ENCODE measurements at regions not wholly inside any gene's neighbourhood (a gene's known extent, or its start where the extent isn't known, plus 50 kb on each side); places are given as distances from the start of the nearest gene placed in this dataset.

DNA sequence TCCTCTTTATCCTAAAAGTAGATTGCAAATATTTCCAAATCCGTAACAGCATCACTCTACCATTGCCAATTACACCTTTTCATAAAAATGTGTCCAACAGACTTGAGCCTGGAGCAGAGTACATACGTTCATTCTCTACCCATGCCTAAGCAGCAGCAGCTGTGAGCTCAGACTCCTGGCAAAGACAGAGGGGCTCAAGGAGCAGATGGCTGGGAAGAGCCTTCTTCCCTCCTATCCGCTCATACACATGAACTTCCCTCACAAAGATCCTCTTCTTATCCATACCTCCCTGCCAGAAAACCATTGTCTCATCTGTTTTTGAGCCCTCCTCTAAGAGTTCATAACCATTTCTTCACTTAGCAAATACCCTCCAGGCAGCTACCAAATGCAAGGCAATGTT is 164.3 kb upstream of the ARL4C start:
- POLR2A ChIA-PET, result no interaction called here
- DNase-seq (ENCODE audit: low read depth, low spot score), result no peak
- in situ Hi-C loops (cut with MboI), result no loop called here
- no TSS peak for BruUV-seq (replicated peaks)
- Histone ChIP-seq H3K4me2 (ENCODE audit: control insufficient read depth, insufficient read depth) (no peak overlapping the region), H4K20me1 (ENCODE audit: control insufficient read depth, insufficient read depth) (no peaks in the 10 kb centered on the region), H3K4me3 (no peak overlapping the region), H3K36me3 (ENCODE audit: control insufficient read depth in 2 of 2, insufficient read depth in 2 of 2, low read length in 1 of 2) (no peaks in the 10 kb centered on the region), H3K9me3 (replicated peaks; ENCODE audit: control insufficient read depth, insufficient read depth, low read length) (no peaks in the 10 kb centered on the region; the same call in 2 of the 3 replicates), H3K27ac (ENCODE audit: control insufficient read depth, insufficient read depth) (no peak overlapping the region), H3K79me2 (ENCODE audit: control insufficient read depth, insufficient read depth, low read length) (no peaks in the 10 kb centered on the region), H3K9ac (ENCODE audit: control insufficient read depth, insufficient read depth, low read length) (no peak overlapping the region), H3K4me1 (ENCODE audit: control insufficient read depth, insufficient read depth, low read length) (no peaks in the 10 kb centered on the region), H2AFZ (ENCODE audit: control insufficient read depth, low read depth, low read length) (no peak overlapping the region), H3K27me3 (replicated peaks in 1 of 2; ENCODE audit: control insufficient read depth in 2 of 2, insufficient read depth in 2 of 2, low read length in 1 of 2) (no peaks in the 10 kb centered on the region)
- 3% methylated on average over 3 of the region's 3 CpGs for WGBS (ENCODE audit: insufficient coverage, insufficient replicate concordance, low lambda C conversion rate, missing lambda C conversion rate)
- RAD21 ChIA-PET (ENCODE audit: unreplicated experiment), result no interaction called here
- FAIRE-seq, result no peak
- intact Hi-C loops (cut with micrococcal nuclease; ENCODE audit: unreplicated experiment), result no loop called here
- CTCF ChIA-PET, result no interaction called here
- no peak for ATAC-seq
- SMC1A ChIA-PET (ENCODE audit: uncharacterized antibody, unreplicated experiment), result no interaction called here
- no peak for TF ChIP-seq GATAD2B (conservative IDR thresholded peaks at IDR 0.05; ENCODE audit: low read depth)
- TF ChIP-seq, protein P1, sequence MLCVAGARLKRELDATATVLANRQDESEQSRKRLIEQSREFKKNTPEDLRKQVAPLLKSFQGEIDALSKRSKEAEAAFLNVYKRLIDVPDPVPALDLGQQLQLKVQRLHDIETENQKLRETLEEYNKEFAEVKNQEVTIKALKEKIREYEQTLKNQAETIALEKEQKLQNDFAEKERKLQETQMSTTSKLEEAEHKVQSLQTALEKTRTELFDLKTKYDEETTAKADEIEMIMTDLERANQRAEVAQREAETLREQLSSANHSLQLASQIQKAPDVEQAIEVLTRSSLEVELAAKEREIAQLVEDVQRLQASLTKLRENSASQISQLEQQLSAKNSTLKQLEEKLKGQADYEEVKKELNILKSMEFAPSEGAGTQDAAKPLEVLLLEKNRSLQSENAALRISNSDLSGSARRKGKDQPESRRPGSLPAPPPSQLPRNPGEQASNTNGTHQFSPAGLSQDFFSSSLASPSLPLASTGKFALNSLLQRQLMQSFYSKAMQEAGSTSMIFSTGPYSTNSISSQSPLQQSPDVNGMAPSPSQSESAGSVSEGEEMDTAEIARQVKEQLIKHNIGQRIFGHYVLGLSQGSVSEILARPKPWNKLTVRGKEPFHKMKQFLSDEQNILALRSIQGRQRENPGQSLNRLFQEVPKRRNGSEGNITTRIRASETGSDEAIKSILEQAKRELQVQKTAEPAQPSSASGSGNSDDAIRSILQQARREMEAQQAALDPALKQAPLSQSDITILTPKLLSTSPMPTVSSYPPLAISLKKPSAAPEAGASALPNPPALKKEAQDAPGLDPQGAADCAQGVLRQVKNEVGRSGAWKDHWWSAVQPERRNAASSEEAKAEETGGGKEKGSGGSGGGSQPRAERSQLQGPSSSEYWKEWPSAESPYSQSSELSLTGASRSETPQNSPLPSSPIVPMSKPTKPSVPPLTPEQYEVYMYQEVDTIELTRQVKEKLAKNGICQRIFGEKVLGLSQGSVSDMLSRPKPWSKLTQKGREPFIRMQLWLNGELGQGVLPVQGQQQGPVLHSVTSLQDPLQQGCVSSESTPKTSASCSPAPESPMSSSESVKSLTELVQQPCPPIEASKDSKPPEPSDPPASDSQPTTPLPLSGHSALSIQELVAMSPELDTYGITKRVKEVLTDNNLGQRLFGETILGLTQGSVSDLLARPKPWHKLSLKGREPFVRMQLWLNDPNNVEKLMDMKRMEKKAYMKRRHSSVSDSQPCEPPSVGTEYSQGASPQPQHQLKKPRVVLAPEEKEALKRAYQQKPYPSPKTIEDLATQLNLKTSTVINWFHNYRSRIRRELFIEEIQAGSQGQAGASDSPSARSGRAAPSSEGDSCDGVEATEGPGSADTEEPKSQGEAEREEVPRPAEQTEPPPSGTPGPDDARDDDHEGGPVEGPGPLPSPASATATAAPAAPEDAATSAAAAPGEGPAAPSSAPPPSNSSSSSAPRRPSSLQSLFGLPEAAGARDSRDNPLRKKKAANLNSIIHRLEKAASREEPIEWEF (IDR thresholded peaks at IDR 0.05; ENCODE audit: insufficient replicate concordance, low read depth, low read length), result no peak
- TF ChIP-seq SMAD1 (IDR thresholded peaks at IDR 0.05; ENCODE audit: low read depth, partially characterized antibody), result no peak
- no peak for TF ChIP-seq CHD2 (IDR thresholded peaks at IDR 0.05; ENCODE audit: borderline replicate concordance, low read depth, low read length)
- TF ChIP-seq, protein P2, sequence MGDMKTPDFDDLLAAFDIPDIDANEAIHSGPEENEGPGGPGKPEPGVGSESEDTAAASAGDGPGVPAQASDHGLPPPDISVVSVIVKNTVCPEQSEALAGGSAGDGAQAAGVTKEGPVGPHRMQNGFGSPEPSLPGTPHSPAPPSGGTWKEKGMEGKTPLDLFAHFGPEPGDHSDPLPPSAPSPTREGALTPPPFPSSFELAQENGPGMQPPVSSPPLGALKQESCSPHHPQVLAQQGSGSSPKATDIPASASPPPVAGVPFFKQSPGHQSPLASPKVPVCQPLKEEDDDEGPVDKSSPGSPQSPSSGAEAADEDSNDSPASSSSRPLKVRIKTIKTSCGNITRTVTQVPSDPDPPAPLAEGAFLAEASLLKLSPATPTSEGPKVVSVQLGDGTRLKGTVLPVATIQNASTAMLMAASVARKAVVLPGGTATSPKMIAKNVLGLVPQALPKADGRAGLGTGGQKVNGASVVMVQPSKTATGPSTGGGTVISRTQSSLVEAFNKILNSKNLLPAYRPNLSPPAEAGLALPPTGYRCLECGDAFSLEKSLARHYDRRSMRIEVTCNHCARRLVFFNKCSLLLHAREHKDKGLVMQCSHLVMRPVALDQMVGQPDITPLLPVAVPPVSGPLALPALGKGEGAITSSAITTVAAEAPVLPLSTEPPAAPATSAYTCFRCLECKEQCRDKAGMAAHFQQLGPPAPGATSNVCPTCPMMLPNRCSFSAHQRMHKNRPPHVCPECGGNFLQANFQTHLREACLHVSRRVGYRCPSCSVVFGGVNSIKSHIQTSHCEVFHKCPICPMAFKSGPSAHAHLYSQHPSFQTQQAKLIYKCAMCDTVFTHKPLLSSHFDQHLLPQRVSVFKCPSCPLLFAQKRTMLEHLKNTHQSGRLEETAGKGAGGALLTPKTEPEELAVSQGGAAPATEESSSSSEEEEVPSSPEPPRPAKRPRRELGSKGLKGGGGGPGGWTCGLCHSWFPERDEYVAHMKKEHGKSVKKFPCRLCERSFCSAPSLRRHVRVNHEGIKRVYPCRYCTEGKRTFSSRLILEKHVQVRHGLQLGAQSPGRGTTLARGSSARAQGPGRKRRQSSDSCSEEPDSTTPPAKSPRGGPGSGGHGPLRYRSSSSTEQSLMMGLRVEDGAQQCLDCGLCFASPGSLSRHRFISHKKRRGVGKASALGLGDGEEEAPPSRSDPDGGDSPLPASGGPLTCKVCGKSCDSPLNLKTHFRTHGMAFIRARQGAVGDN (IDR thresholded peaks at IDR 0.05), result no peak
- TF ChIP-seq, protein P3, sequence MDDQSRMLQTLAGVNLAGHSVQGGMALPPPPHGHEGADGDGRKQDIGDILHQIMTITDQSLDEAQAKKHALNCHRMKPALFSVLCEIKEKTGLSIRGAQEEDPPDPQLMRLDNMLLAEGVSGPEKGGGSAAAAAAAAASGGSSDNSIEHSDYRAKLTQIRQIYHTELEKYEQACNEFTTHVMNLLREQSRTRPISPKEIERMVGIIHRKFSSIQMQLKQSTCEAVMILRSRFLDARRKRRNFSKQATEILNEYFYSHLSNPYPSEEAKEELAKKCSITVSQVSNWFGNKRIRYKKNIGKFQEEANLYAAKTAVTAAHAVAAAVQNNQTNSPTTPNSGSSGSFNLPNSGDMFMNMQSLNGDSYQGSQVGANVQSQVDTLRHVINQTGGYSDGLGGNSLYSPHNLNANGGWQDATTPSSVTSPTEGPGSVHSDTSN (IDR thresholded peaks at IDR 0.05; ENCODE audit: insufficient replicate concordance, low read depth, low read length), result no peak
- TF ChIP-seq, protein P4, sequence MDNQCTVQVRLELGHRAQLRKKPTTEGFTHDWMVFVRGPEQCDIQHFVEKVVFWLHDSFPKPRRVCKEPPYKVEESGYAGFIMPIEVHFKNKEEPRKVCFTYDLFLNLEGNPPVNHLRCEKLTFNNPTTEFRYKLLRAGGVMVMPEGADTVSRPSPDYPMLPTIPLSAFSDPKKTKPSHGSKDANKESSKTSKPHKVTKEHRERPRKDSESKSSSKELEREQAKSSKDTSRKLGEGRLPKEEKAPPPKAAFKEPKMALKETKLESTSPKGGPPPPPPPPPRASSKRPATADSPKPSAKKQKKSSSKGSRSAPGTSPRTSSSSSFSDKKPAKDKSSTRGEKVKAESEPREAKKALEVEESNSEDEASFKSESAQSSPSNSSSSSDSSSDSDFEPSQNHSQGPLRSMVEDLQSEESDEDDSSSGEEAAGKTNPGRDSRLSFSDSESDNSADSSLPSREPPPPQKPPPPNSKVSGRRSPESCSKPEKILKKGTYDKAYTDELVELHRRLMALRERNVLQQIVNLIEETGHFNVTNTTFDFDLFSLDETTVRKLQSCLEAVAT (IDR thresholded peaks at IDR 0.05), result no peak
- no peak for TF ChIP-seq ZZZ3 (IDR thresholded peaks at IDR 0.05; ENCODE audit: control insufficient read depth, insufficient read length, low read depth)
- TF ChIP-seq NFIC (IDR thresholded peaks at IDR 0.05; ENCODE audit: low read depth, low read length), result no peak
- TF ChIP-seq EP300 (IDR thresholded peaks at IDR 0.05; ENCODE audit: borderline replicate concordance in 1 of 2, control insufficient read depth in 1 of 2, low read depth in 2 of 2, low read length in 2 of 2), result no peak
- TF ChIP-seq CBX5 (IDR thresholded peaks at IDR 0.05; ENCODE audit: low read depth), result no peak
- TF ChIP-seq POLR2AphosphoS2 (IDR thresholded peaks at IDR 0.05; ENCODE audit: low read depth, low read length), result no peak
